K562 (cell line): ENCODE measurements at regions not wholly inside any gene's neighbourhood (a gene's known extent, or its start where the extent isn't known, plus 50 kb on each side); places are given as distances from the start of the nearest gene placed in this dataset.

ENCODE experiments used
- BHLHE40 ChIP-seq: IDR thresholded peaks from 2 replicates; pipeline ENCODE4 v1.6.1; 2011; ENCODE audit warnings: low read length, improper control_type of control experiment
- CREM ChIP-seq: IDR thresholded peaks from 2 replicates; pipeline ENCODE4 v1.6.1; 2014; ENCODE audit warnings: antibody characterized with exemption, low read depth
- GATAD2B ChIP-seq: fragments of 450-650 bp; IDR thresholded peaks from 2 replicates; pipeline ENCODE4 v1.6.1; 2017; ENCODE audit warnings: mild to moderate bottlenecking, borderline replicate concordance
- KLF16 ChIP-seq: IDR thresholded peaks from 2 replicates; pipeline ENCODE4 v1.6.1; 2016; ENCODE audit warnings: antibody characterized with exemption
- MAZ ChIP-seq, 2 experiments: fragments of 450-650 bp in 1 of 2; sonication (generic) in 1 of 2; formaldehyde crosslinking; IDR thresholded peaks in 1 of 2; conservative IDR thresholded peaks in 1 of 2; 2 replicates each; pipeline versions ENCODE4 v1.4.0 to v1.5.0; 2020; ENCODE audit warnings: mild to moderate bottlenecking in 1 of 2, missing genetic modification reagents in 1 of 2
- YY1 ChIP-seq, 3 experiments: IDR thresholded peaks; 2 replicates each; pipeline ENCODE4 v1.6.1; 2011; ENCODE audit warnings: low read length in 2 of 3, mild to moderate bottlenecking in 2 of 3, moderate library complexity in 2 of 3, borderline replicate concordance in 1 of 3, control low read depth in 1 of 3, low read depth in 1 of 3; ENCODE audit not compliant: insufficient read depth in 3 of 3, insufficient replicate concordance in 2 of 3, control insufficient read depth in 1 of 3, insufficient read length in 1 of 3; ENCODE audit errors: extremely low read depth in 1 of 3
- ZNF695 ChIP-seq: fragments of 450-650 bp; formaldehyde crosslinking; IDR thresholded peaks from 2 replicates; pipeline ENCODE4 v1.4.0; 2020; ENCODE audit warnings: mild to moderate bottlenecking, moderate library complexity
- TF ChIP-seq, protein P1 (sequence below), 2 experiments: IDR thresholded peaks; 2 replicates each; pipeline ENCODE4 v1.6.1; 2011; ENCODE audit warnings: borderline replicate concordance in 1 of 2, control low read depth in 1 of 2, low read depth in 1 of 2, low read length in 1 of 2, mild to moderate bottlenecking in 1 of 2, mixed read lengths in 1 of 2, moderate library complexity in 1 of 2; ENCODE audit not compliant: insufficient read depth in 1 of 2, insufficient read length in 1 of 2, poor library complexity in 1 of 2, severe bottlenecking in 1 of 2; ENCODE audit errors: extremely low read depth in 1 of 2
- TF ChIP-seq, protein P2 (sequence below): fragments of 250-450 bp; sonication (Bioruptor Pico); IDR thresholded peaks from 2 replicates; pipeline ENCODE4 v1.5.0; 2021; ENCODE audit warnings: mild to moderate bottlenecking, borderline replicate concordance
- TF ChIP-seq, protein P3 (sequence below), 2 experiments: IDR thresholded peaks; 2 replicates each; pipeline ENCODE4 v1.6.1; 2012; ENCODE audit warnings: improper control_type of control experiment in 2 of 2, low read depth in 2 of 2, low read length in 2 of 2, borderline replicate concordance in 1 of 2
- TF ChIP-seq, protein P4 (sequence below): fragments of 450-650 bp; conservative IDR thresholded peaks from 2 replicates; pipeline ENCODE4 v1.6.1; 2016; ENCODE audit warnings: missing genetic modification characterization, low read depth, mild to moderate bottlenecking, control low read depth, missing compliant biosample characterization
- TF ChIP-seq, protein P5 (sequence below): sonication (generic); formaldehyde crosslinking; IDR thresholded peaks from 2 replicates; pipeline ENCODE4 v1.8.1; 2023; ENCODE audit warnings: mild to moderate bottlenecking, missing genetic modification reagents
- TF ChIP-seq, protein P6 (sequence below): fragments of 250-450 bp; sonication (Bioruptor Pico); IDR thresholded peaks from 2 replicates; pipeline ENCODE4 v1.5.1; 2021; ENCODE audit warnings: mild to moderate bottlenecking

DNA sequence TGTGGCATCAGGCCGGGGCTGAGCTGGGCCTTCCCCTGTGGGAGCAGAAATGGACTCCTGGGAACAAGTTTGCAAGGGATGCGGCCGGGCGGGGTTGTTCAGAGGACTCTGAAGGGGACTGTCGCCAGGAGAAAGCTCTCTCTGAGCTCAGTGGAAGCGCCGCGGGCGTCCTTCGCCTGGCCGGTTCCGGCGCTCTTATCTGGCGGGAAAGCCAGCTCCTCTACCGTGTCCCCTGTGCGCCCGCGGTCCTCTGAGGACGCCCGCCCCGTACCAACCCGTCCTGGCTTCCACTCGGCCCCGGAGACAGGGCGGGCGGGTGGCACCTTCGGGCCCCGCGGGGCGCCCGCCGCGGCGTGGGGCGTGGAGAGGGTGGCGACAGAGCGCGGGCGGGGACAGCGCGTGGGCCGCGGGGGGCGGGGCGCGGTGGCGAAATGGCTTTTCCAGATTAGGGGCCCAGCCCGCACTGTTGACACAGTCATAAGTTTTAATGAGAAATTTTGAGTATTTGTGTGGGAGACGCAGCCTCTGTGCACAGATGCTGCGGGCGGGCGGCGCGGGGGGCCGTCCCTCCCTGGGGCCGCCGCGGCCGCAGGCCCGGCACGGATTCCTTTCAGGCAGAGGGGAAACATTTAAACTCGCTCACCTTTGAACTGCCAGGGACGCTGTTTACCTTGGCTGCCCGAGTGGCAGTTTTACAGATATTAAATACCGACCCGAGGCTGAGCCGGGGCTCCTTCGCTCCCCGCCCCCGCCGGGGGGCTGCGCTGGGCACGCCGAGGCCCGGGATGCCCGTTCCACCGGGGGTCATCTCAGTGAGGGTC, 70.2 kb downstream of the FOXD2 start (continued):
- TF ChIP-seq MAZ (CRISPR knock-in tag; conservative IDR thresholded peaks at IDR 0.05 in 1 of 2, IDR thresholded peaks at IDR 0.05 in 1 of 2) (peak in 1 of 2 experiments; percentile 45; a peak in 1 of 4 replicates), GATAD2B (peak; percentile 53; the same call in 1 of the 2 replicates), ZNF695 (no peak), CREM (no peak), BHLHE40 (no peak), KLF16 (0 out of 2 replicates have a peak, but pooled peaks have one; percentile 7), YY1 (IDR thresholded peaks at IDR 0.05; ENCODE audit: borderline replicate concordance in 1 of 3, control insufficient read depth in 1 of 3, extremely low read depth in 1 of 3, insufficient read depth in 3 of 3, insufficient read length in 1 of 3, insufficient replicate concordance in 2 of 3, low read depth in 1 of 3, low read length in 2 of 3) (no peak)
- TF ChIP-seq, protein P1, sequence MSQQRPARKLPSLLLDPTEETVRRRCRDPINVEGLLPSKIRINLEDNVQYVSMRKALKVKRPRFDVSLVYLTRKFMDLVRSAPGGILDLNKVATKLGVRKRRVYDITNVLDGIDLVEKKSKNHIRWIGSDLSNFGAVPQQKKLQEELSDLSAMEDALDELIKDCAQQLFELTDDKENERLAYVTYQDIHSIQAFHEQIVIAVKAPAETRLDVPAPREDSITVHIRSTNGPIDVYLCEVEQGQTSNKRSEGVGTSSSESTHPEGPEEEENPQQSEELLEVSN (IDR thresholded peaks at IDR 0.05; ENCODE audit: borderline replicate concordance in 1 of 2, extremely low read depth in 1 of 2, insufficient read depth in 1 of 2, insufficient read length in 1 of 2, low read depth in 1 of 2, low read length in 1 of 2, poor library complexity in 1 of 2, severe bottlenecking in 1 of 2): peak; percentile 55 to 85
- TF ChIP-seq, protein P2, sequence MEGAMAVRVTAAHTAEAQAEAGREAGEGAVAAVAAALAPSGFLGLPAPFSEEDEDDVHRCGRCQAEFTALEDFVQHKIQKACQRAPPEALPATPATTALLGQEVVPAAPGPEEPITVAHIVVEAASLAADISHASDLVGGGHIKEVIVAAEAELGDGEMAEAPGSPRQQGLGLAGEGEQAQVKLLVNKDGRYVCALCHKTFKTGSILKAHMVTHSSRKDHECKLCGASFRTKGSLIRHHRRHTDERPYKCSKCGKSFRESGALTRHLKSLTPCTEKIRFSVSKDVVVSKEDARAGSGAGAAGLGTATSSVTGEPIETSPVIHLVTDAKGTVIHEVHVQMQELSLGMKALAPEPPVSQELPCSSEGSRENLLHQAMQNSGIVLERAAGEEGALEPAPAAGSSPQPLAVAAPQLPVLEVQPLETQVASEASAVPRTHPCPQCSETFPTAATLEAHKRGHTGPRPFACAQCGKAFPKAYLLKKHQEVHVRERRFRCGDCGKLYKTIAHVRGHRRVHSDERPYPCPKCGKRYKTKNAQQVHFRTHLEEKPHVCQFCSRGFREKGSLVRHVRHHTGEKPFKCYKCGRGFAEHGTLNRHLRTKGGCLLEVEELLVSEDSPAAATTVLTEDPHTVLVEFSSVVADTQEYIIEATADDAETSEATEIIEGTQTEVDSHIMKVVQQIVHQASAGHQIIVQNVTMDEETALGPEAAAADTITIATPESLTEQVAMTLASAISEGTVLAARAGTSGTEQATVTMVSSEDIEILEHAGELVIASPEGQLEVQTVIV (CRISPR knock-in tag): no peak
- TF ChIP-seq, protein P3, sequence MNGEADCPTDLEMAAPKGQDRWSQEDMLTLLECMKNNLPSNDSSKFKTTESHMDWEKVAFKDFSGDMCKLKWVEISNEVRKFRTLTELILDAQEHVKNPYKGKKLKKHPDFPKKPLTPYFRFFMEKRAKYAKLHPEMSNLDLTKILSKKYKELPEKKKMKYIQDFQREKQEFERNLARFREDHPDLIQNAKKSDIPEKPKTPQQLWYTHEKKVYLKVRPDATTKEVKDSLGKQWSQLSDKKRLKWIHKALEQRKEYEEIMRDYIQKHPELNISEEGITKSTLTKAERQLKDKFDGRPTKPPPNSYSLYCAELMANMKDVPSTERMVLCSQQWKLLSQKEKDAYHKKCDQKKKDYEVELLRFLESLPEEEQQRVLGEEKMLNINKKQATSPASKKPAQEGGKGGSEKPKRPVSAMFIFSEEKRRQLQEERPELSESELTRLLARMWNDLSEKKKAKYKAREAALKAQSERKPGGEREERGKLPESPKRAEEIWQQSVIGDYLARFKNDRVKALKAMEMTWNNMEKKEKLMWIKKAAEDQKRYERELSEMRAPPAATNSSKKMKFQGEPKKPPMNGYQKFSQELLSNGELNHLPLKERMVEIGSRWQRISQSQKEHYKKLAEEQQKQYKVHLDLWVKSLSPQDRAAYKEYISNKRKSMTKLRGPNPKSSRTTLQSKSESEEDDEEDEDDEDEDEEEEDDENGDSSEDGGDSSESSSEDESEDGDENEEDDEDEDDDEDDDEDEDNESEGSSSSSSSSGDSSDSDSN (IDR thresholded peaks at IDR 0.05; ENCODE audit: borderline replicate concordance in 1 of 2, low read depth in 2 of 2, low read length in 2 of 2): peak; percentile 46 to 80; a peak in 2 of 4 replicates
- TF ChIP-seq, protein P4, sequence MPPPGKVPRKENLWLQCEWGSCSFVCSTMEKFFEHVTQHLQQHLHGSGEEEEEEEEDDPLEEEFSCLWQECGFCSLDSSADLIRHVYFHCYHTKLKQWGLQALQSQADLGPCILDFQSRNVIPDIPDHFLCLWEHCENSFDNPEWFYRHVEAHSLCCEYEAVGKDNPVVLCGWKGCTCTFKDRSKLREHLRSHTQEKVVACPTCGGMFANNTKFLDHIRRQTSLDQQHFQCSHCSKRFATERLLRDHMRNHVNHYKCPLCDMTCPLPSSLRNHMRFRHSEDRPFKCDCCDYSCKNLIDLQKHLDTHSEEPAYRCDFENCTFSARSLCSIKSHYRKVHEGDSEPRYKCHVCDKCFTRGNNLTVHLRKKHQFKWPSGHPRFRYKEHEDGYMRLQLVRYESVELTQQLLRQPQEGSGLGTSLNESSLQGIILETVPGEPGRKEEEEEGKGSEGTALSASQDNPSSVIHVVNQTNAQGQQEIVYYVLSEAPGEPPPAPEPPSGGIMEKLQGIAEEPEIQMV (tag): peak; percentile 83
- TF ChIP-seq, protein P5, sequence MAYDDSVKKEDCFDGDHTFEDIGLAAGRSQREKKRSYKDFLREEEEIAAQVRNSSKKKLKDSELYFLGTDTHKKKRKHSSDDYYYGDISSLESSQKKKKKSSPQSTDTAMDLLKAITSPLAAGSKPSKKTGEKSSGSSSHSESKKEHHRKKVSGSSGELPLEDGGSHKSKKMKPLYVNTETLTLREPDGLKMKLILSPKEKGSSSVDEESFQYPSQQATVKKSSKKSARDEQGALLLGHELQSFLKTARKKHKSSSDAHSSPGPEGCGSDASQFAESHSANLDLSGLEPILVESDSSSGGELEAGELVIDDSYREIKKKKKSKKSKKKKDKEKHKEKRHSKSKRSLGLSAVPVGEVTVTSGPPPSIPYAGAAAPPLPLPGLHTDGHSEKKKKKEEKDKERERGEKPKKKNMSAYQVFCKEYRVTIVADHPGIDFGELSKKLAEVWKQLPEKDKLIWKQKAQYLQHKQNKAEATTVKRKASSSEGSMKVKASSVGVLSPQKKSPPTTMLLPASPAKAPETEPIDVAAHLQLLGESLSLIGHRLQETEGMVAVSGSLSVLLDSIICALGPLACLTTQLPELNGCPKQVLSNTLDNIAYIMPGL (CRISPR knock-in tag): no peak
- TF ChIP-seq, protein P6, sequence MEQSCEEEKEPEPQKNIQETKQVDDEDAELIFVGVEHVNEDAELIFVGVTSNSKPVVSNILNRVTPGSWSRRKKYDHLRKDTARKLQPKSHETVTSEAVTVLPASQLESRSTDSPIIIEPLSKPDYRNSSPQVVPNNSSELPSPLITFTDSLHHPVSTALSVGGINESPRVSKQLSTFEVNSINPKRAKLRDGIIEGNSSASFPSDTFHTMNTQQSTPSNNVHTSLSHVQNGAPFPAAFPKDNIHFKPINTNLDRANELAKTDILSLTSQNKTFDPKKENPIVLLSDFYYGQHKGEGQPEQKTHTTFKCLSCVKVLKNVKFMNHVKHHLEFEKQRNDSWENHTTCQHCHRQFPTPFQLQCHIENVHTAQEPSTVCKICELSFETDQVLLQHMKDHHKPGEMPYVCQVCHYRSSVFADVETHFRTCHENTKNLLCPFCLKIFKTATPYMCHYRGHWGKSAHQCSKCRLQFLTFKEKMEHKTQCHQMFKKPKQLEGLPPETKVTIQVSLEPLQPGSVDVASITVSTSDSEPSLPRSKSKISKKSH (CRISPR knock-in tag): no peak
